ENCODE measurements at regions not wholly inside any gene's neighbourhood (a gene's known extent, or its start where the extent isn't known, plus 50 kb on each side); places are given as distances from the start of the nearest gene placed in this dataset.
A peak's percentile ranks its signal among the peaks of the same experiment; 100 is the strongest.

GRCh38 chr15:38647683-38648082, 83.1 kb upstream of the RASGRP1 start:
- no peak for DNase-seq (ENCODE audit: low read depth in 2 of 2)

- no peak for DNase-seq (ENCODE audit: low read depth in 2 of 2)
Observed at GRCh38 chr15:38648121-38648843, 83.7 kb upstream of the RASGRP1 start.

- no peak for DNase-seq (ENCODE audit: low read depth in 2 of 2)
Observed at GRCh38 chr15:38650384-38650783, 85.8 kb upstream of the RASGRP1 start.

GRCh38 chr15:38650936-38651327, 86.3 kb upstream of the RASGRP1 start:
- no peak for DNase-seq (ENCODE audit: low read depth in 2 of 2)

GRCh38 chr15:38651328-38652038, 86.9 kb upstream of the RASGRP1 start:
- peak; percentile 47 to 50 for DNase-seq (ENCODE audit: low read depth in 2 of 2)

GRCh38 chr15:38652183-38652794, 87.7 kb upstream of the RASGRP1 start:
- DNase-seq (ENCODE audit: low read depth in 2 of 2) = no peak

GRCh38 chr15:38652998-38653397, 88.4 kb upstream of the RASGRP1 start:
- peak; percentile 44 to 56 for DNase-seq (ENCODE audit: low read depth in 2 of 2)

- no peak for DNase-seq (ENCODE audit: low read depth in 2 of 2)
Observed at GRCh38 chr15:38658431-38658830, 93.8 kb upstream of the RASGRP1 start.

- DNase-seq (ENCODE audit: low read depth in 2 of 2) = peak in 1 of 2 donors; percentile 12
Observed at GRCh38 chr15:38660738-38661137, 96.1 kb upstream of the RASGRP1 start.

- DNase-seq (ENCODE audit: low read depth in 2 of 2) = no peak
Observed at GRCh38 chr15:38662033-38662802, 97.6 kb upstream of the RASGRP1 start.

GRCh38 chr15:38662805-38663204, 98.2 kb upstream of the RASGRP1 start:
- DNase-seq (ENCODE audit: low read depth in 2 of 2) = no peak

GRCh38 chr15:38665586-38666305, 101.1 kb upstream of the RASGRP1 start:
- no peak for DNase-seq (ENCODE audit: low read depth in 2 of 2)

GRCh38 chr15:38666865-38667510, 102.4 kb upstream of the RASGRP1 start:
- no peak for DNase-seq (ENCODE audit: low read depth in 2 of 2)

GRCh38 chr15:38667890-38668850, 103.6 kb upstream of the RASGRP1 start:
- DNase-seq (ENCODE audit: low read depth in 2 of 2) = no peak

GRCh38 chr15:38668898-38669391, 104.3 kb upstream of the RASGRP1 start:
- no peak for DNase-seq (ENCODE audit: low read depth in 2 of 2)

- DNase-seq (ENCODE audit: low read depth in 2 of 2) = peak; percentile 55 to 67
Observed at GRCh38 chr15:38670128-38671005, 105.8 kb upstream of the RASGRP1 start.

- DNase-seq (ENCODE audit: low read depth in 2 of 2) = no peak
Observed at GRCh38 chr15:38671006-38671387, 106.4 kb upstream of the RASGRP1 start.

GRCh38 chr15:38671675-38672254, 107.2 kb upstream of the RASGRP1 start:
- peak in 1 of 2 donors; percentile 5 for DNase-seq (ENCODE audit: low read depth in 2 of 2)

All from stimulated activated CD8-positive, alpha-beta memory T cell treated with anti-CD3 and anti-CD28 coated beads, Interleukin-7, amount 100 ng/mL, for 4 hours (primary cell).